ENCODE measurements at regions not wholly inside any gene's neighbourhood (a gene's known extent, or its start where the extent isn't known, plus 50 kb on each side); places are given as distances from the start of the nearest gene placed in this dataset.

- peaks cover 12% of the 10 kb centered on the region for H3K27me3 Mint-ChIP-seq (ENCODE audit: insufficient read depth, unreplicated experiment)
- POLR2A ChIA-PET, result no interaction called here
- CTCF ChIA-PET, result no interaction called here
These were observed 86.7 kb upstream of the CLDN14 start for GRCh38 chr21:36566644-36567043.

GRCh38 chr21:36567216-36567885 is 87.4 kb upstream of the CLDN14 start:
- Mint-ChIP-seq H3K27ac (ENCODE audit: unreplicated experiment) (no peak overlapping the region), H3K9me3 (ENCODE audit: unreplicated experiment) (no peaks in the 10 kb centered on the region), H3K4me3 (ENCODE audit: unreplicated experiment) (no peak overlapping the region), H3K36me3 (ENCODE audit: insufficient read depth, unreplicated experiment) (no peaks in the 10 kb centered on the region), H3K27me3 (ENCODE audit: insufficient read depth, unreplicated experiment) (peaks cover 11% of the 10 kb centered on the region), H3K4me1 (ENCODE audit: low read depth, unreplicated experiment) (no peaks in the 10 kb centered on the region)
- ChIA-PET CTCF (no interaction called here), POLR2A (no interaction called here)
- DNase-seq, result no peak
- no peaks in the 10 kb centered on the region for H3K4me1 ChIP-seq
- H3K27me3 ChIP-seq (replicated peaks; ENCODE audit: control insufficient read depth, insufficient read depth, low read length), result no peaks in the 10 kb centered on the region; the same call in none of the 2 replicates
- TF ChIP-seq, protein P1, sequence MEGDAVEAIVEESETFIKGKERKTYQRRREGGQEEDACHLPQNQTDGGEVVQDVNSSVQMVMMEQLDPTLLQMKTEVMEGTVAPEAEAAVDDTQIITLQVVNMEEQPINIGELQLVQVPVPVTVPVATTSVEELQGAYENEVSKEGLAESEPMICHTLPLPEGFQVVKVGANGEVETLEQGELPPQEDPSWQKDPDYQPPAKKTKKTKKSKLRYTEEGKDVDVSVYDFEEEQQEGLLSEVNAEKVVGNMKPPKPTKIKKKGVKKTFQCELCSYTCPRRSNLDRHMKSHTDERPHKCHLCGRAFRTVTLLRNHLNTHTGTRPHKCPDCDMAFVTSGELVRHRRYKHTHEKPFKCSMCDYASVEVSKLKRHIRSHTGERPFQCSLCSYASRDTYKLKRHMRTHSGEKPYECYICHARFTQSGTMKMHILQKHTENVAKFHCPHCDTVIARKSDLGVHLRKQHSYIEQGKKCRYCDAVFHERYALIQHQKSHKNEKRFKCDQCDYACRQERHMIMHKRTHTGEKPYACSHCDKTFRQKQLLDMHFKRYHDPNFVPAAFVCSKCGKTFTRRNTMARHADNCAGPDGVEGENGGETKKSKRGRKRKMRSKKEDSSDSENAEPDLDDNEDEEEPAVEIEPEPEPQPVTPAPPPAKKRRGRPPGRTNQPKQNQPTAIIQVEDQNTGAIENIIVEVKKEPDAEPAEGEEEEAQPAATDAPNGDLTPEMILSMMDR (IDR thresholded peaks at IDR 0.05; ENCODE audit: insufficient read depth in 1 of 2, low read depth in 1 of 2, low read length in 1 of 2, severe bottlenecking in 1 of 2, unreplicated experiment in 1 of 2), result no peak
- H3K9me3 ChIP-seq, result no peaks in the 10 kb centered on the region
- no TSS peak for BruUV-seq (replicated peaks)
- intact Hi-C loops (cut with micrococcal nuclease; ENCODE audit: unreplicated experiment), result no loop called here
- no peak overlapping the region for H3K4me3 ChIP-seq (ENCODE audit: low read depth, low read length)
- H3K36me3 ChIP-seq (ENCODE audit: control insufficient read depth, insufficient read depth, low read length), result no peaks in the 10 kb centered on the region

More at GRCh38 chr21:36566644-36567043, 86.7 kb upstream of the CLDN14 start:
- Mint-ChIP-seq H3K27ac (ENCODE audit: unreplicated experiment) (no peak overlapping the region), H3K36me3 (ENCODE audit: insufficient read depth, unreplicated experiment) (no peaks in the 10 kb centered on the region), H3K4me1 (ENCODE audit: low read depth, unreplicated experiment) (no peaks in the 10 kb centered on the region), H3K9me3 (ENCODE audit: unreplicated experiment) (no peaks in the 10 kb centered on the region), H3K4me3 (ENCODE audit: unreplicated experiment) (no peak overlapping the region)
- Histone ChIP-seq H3K4me3 (ENCODE audit: low read depth, low read length) (no peak overlapping the region), H3K9me3 (no peaks in the 10 kb centered on the region), H3K4me1 (no peaks in the 10 kb centered on the region), H3K27me3 (replicated peaks; ENCODE audit: control insufficient read depth, insufficient read depth, low read length) (no peaks in the 10 kb centered on the region; the same call in none of the 2 replicates), H3K36me3 (ENCODE audit: control insufficient read depth, insufficient read depth, low read length) (no peaks in the 10 kb centered on the region)
- TF ChIP-seq, protein P1 (IDR thresholded peaks at IDR 0.05; ENCODE audit: insufficient read depth in 1 of 2, low read depth in 1 of 2, low read length in 1 of 2, severe bottlenecking in 1 of 2, unreplicated experiment in 1 of 2), result no peak
- no peak for DNase-seq
- intact Hi-C loops (cut with micrococcal nuclease; ENCODE audit: unreplicated experiment), result no loop called here
- no TSS peak for BruUV-seq (replicated peaks)

- Mint-ChIP-seq H3K4me1 (ENCODE audit: low read depth, unreplicated experiment) (no peaks in the 10 kb centered on the region), H3K36me3 (ENCODE audit: insufficient read depth, unreplicated experiment) (no peaks in the 10 kb centered on the region), H3K4me3 (ENCODE audit: unreplicated experiment) (no peak overlapping the region), H3K27me3 (ENCODE audit: insufficient read depth, unreplicated experiment) (peaks cover 9% of the 10 kb centered on the region), H3K9me3 (ENCODE audit: unreplicated experiment) (no peaks in the 10 kb centered on the region), H3K27ac (ENCODE audit: unreplicated experiment) (no peak overlapping the region)
- intact Hi-C loops (cut with micrococcal nuclease; ENCODE audit: unreplicated experiment), result no loop called here
- no peaks in the 10 kb centered on the region for H3K36me3 ChIP-seq (ENCODE audit: control insufficient read depth, insufficient read depth, low read length)
- no peak for DNase-seq
- H3K4me3 ChIP-seq (ENCODE audit: low read depth, low read length), result no peak overlapping the region
- ChIA-PET CTCF (no interaction called here), POLR2A (no interaction called here)
- no TSS peak for BruUV-seq (replicated peaks)
- no peaks in the 10 kb centered on the region; the same call in none of the 2 replicates for H3K27me3 ChIP-seq (replicated peaks; ENCODE audit: control insufficient read depth, insufficient read depth, low read length)
- TF ChIP-seq, protein P1 (IDR thresholded peaks at IDR 0.05; ENCODE audit: insufficient read depth in 1 of 2, low read depth in 1 of 2, low read length in 1 of 2, severe bottlenecking in 1 of 2, unreplicated experiment in 1 of 2), result no peak
- H3K4me1 ChIP-seq, result no peaks in the 10 kb centered on the region
- peaks cover 6% of the 10 kb centered on the region for H3K9me3 ChIP-seq
These were observed 89.6 kb upstream of the CLDN14 start for GRCh38 chr21:36569511-36569910.

Data from Caco-2 (cell line).